Endodermal cell (in vitro differentiated cells): ENCODE measurements at regions not wholly inside any gene's neighbourhood (a gene's known extent, or its start where the extent isn't known, plus 50 kb on each side); places are given as distances from the start of the nearest gene placed in this dataset.
A peak's percentile ranks its signal among the peaks of the same experiment; 100 is the strongest.

Source experiments
- DNase-seq: peaks from one replicate; pipeline ENCODE4 v3.0.0-alpha.2; 2017
- H3K27ac ChIP-seq: 2 replicates; pipeline ENCODE4 v1.5.1; 2013; ENCODE audit warnings: mild to moderate bottlenecking, low read depth, low read length, moderate library complexity
- H3K27me3 ChIP-seq: 2 replicates; pipeline ENCODE4 v1.6.1; 2013; ENCODE audit warnings: mild to moderate bottlenecking, low read length, moderate library complexity; ENCODE audit not compliant: insufficient read depth, control insufficient read depth, poor library complexity, severe bottlenecking
- H3K36me3 ChIP-seq: 2 replicates; pipeline ENCODE4 v1.7.0; 2013; ENCODE audit warnings: mild to moderate bottlenecking, low read length, moderate library complexity; ENCODE audit not compliant: control insufficient read depth, insufficient read depth
- H3K4me1 ChIP-seq: one replicate; pipeline ENCODE4 v1.7.0; 2013; ENCODE audit warnings: low read length; ENCODE audit not compliant: control insufficient read depth, insufficient read depth
- H3K4me3 ChIP-seq: 2 replicates; pipeline ENCODE4 v1.5.1; 2013; ENCODE audit warnings: mild to moderate bottlenecking, low read length, moderate library complexity
- H3K9ac ChIP-seq: 2 replicates; pipeline ENCODE4 v1.6.1; 2013; ENCODE audit warnings: mild to moderate bottlenecking, low read length, moderate library complexity; ENCODE audit not compliant: poor library complexity, severe bottlenecking; ENCODE audit errors: extremely low read depth
- H3K9me3 ChIP-seq: 2 replicates; pipeline ENCODE4 v1.6.1; 2013; ENCODE audit warnings: mild to moderate bottlenecking, low read length, moderate library complexity; ENCODE audit not compliant: control insufficient read depth
- H3K27ac Mint-ChIP-seq: 2 replicates; pipeline ENCODE4 v1.8.0; 2020; ENCODE audit warnings: mixed read lengths
- H3K27me3 Mint-ChIP-seq: 2 replicates; pipeline ENCODE4 v1.8.0; 2021; ENCODE audit warnings: mild to moderate bottlenecking, mixed read lengths; ENCODE audit not compliant: insufficient read depth
- H3K36me3 Mint-ChIP-seq: 2 replicates; pipeline ENCODE4 v1.8.0; 2020; ENCODE audit warnings: low read depth, mixed read lengths
- H3K4me1 Mint-ChIP-seq: 2 replicates; pipeline ENCODE4 v1.8.0; 2020; ENCODE audit warnings: mixed read lengths
- H3K4me3 Mint-ChIP-seq: 2 replicates; pipeline ENCODE4 v1.8.0; 2020; ENCODE audit warnings: mild to moderate bottlenecking, moderate library complexity, mixed read lengths
- H3K9me3 Mint-ChIP-seq: 2 replicates; pipeline ENCODE4 v1.8.0; 2020; ENCODE audit warnings: mild to moderate bottlenecking, mixed read lengths
- WGBS, 2 experiments: methylation state at CpG; one replicate each; pipeline versions ENCODE4 v1.1.5 to v1.1.7; 2013; ENCODE audit warnings: missing lambda C conversion rate in 2 of 2, mixed read lengths in 1 of 2; ENCODE audit not compliant: insufficient coverage in 1 of 2, insufficient read length in 1 of 2; 5-methylcytosine and 5-hydroxymethylcytosine counted together
- TF ChIP-seq, protein P1 (sequence below): fragments of 200-600 bp; sonication (generic); conservative IDR thresholded peaks from 2 replicates; pipeline ENCODE4 v1.5.0; 2021; ENCODE audit warnings: antibody characterized with exemption, mild to moderate bottlenecking

DNA sequence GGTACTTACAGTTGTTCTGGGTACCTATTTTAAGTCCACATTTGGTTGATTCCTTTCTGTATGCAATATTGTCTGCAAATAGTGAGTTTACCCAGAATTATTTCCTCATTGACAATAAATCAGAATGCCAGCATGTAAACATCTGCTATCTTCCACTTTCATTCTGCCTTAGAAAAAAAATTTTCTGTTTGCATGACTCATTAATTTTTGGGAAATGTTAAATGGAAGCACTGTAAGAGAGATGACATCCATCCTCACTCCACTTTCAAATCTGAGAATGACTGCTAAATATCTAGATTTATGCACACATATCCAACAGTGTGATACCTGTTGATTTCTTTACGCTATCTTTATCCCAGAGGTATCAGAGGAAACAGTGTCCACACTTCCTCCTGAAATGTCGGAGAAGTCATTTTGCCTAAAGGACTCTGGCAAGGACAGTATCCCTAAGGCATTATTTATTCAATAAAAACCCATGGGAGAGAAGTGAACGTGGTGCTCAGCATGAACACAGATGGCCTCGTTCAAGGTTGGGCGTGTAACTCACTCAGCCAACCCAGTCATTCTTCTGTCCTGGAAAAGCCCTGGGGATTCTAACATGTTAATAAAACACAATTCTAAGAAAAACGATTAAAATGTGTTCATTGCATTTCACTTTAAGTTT, 780.9 kb downstream of the QKI start:
- Mint-ChIP-seq H3K9me3 (no peaks in the 10 kb centered on the region), H3K27ac (no peak overlapping the region), H3K4me3 (no peak overlapping the region), H3K4me1 (peaks cover 7% of the 10 kb centered on the region), H3K36me3 (no peaks in the 10 kb centered on the region), H3K27me3 (no peaks in the 10 kb centered on the region)
- TF ChIP-seq, protein P1, sequence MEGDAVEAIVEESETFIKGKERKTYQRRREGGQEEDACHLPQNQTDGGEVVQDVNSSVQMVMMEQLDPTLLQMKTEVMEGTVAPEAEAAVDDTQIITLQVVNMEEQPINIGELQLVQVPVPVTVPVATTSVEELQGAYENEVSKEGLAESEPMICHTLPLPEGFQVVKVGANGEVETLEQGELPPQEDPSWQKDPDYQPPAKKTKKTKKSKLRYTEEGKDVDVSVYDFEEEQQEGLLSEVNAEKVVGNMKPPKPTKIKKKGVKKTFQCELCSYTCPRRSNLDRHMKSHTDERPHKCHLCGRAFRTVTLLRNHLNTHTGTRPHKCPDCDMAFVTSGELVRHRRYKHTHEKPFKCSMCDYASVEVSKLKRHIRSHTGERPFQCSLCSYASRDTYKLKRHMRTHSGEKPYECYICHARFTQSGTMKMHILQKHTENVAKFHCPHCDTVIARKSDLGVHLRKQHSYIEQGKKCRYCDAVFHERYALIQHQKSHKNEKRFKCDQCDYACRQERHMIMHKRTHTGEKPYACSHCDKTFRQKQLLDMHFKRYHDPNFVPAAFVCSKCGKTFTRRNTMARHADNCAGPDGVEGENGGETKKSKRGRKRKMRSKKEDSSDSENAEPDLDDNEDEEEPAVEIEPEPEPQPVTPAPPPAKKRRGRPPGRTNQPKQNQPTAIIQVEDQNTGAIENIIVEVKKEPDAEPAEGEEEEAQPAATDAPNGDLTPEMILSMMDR, result no peak
- no peak overlapping the region for H3K4me3 ChIP-seq
- DNase-seq, result no peak
- H3K4me1 ChIP-seq, result no peaks in the 10 kb centered on the region
- WGBS, 2 experiments, result 92 to 100% methylated on average over 1 to 6 of the region's 6 CpGs
- no peaks in the 10 kb centered on the region for H3K36me3 ChIP-seq
- no peak overlapping the region for H3K27ac ChIP-seq
- H3K9ac ChIP-seq, result no peak overlapping the region
- H3K27me3 ChIP-seq, result no peaks in the 10 kb centered on the region
- H3K9me3 ChIP-seq, result no peaks in the 10 kb centered on the region

DNA sequence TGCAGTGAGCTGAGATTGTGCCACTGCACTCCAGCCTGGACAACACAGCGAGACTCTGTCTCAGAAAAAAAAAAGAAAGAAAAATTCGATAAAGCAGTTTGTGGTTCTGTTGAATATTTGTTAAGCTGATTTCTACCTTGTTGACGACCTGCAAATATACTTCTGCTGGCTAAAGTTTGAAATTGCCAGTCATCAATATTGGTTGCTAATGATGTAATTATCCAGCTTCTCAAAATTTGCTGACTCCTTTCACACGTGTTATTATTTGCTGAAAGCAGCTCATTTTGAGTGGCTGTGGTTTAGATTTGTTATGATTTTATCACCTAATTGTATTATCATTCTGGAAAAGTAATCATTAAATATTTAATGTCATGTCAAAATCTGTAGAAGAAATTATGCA, 774.3 kb downstream of the QKI start:
- no peak overlapping the region for H3K4me3 ChIP-seq
- Mint-ChIP-seq H3K4me3 (no peak overlapping the region), H3K36me3 (no peaks in the 10 kb centered on the region), H3K27me3 (no peaks in the 10 kb centered on the region), H3K4me1 (peaks cover 12% of the 10 kb centered on the region), H3K9me3 (no peaks in the 10 kb centered on the region), H3K27ac (no peak overlapping the region)
- TF ChIP-seq, protein P1, result no peak
- H3K4me1 ChIP-seq, result no peaks in the 10 kb centered on the region
- DNase-seq, result no peak
- H3K27ac ChIP-seq, result no peak overlapping the region
- no peaks in the 10 kb centered on the region for H3K9me3 ChIP-seq
- 91 to 95% methylated on average over 3 to 4 of the region's 4 CpGs for WGBS, 2 experiments
- H3K36me3 ChIP-seq, result no peaks in the 10 kb centered on the region
- H3K9ac ChIP-seq, result no peak overlapping the region
- no peaks in the 10 kb centered on the region for H3K27me3 ChIP-seq

DNA sequence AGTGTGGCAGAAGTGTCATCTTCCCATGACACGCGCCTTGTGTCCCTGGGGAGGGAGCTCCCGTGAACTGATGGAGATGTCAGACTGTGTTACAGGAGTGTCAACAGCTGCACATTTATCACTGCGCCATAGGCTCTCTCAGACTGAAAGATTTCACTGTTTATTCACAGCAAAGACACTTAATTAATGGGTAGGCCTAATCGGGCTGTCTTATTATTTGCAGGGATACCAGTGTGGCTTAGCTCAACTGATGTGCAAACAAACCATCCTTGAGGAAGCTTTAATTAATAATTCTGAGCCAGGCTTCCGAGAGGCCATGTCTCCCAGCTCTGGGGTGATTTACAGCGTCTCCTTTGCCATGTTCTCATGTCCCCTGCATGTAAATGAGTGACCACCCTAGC, 771.0 kb downstream of the QKI start:
- no peaks in the 10 kb centered on the region for H3K9me3 Mint-ChIP-seq
- H3K9me3 ChIP-seq, result no peaks in the 10 kb centered on the region
- TF ChIP-seq, protein P1, result no peak
- H3K27me3 ChIP-seq, result no peaks in the 10 kb centered on the region
- H3K36me3 Mint-ChIP-seq, result no peaks in the 10 kb centered on the region
- H3K4me3 ChIP-seq, result no peak overlapping the region
- H3K27me3 Mint-ChIP-seq, result no peaks in the 10 kb centered on the region
- no peaks in the 10 kb centered on the region for H3K36me3 ChIP-seq
- 77 to 86% methylated on average over 5 to 7 of the region's 7 CpGs for WGBS, 2 experiments
- H3K4me1 Mint-ChIP-seq, result peaks cover 7% of the 10 kb centered on the region
- H3K27ac Mint-ChIP-seq, result no peak overlapping the region
- H3K27ac ChIP-seq, result peak overlapping the region; percentile 42
- H3K4me3 Mint-ChIP-seq, result no peak overlapping the region
- H3K9ac ChIP-seq, result no peak overlapping the region
- H3K4me1 ChIP-seq, result no peaks in the 10 kb centered on the region
- DNase-seq, result no peak
